ENCODE measurements at regions not wholly inside any gene's neighbourhood (a gene's known extent, or its start where the extent isn't known, plus 50 kb on each side); places are given as distances from the start of the nearest gene placed in this dataset.

GRCh38 chr5:10831419-10831818 lies 70.4 kb upstream of the DAP start:
- Histone ChIP-seq H3K4me2 (replicated peaks; ENCODE audit: low read depth, low read length, poor library complexity, severe bottlenecking) (no peak overlapping the region), H3K36me3 (replicated peaks in 1 of 2; ENCODE audit: control extremely low read depth in 1 of 2, control insufficient read depth in 1 of 2, extremely low read depth in 1 of 2, insufficient read depth in 2 of 2, low read length in 1 of 2) (no peaks in the 10 kb centered on the region), H3K79me2 (ENCODE audit: control insufficient read depth, insufficient read depth, low read length) (no peaks in the 10 kb centered on the region), H3K27ac (ENCODE audit: low read length in 2 of 2) (no peak overlapping the region), H3K4me3 (ENCODE audit: control extremely low read depth in 1 of 5, extremely low read depth in 1 of 5, insufficient read depth in 1 of 5, low read depth in 2 of 5, low read length in 4 of 5) (no peak overlapping the region), H3K9me3 (ENCODE audit: control extremely low read depth in 1 of 3, control insufficient read depth in 2 of 3, insufficient read depth in 1 of 3, low read length in 2 of 3) (no peaks in the 10 kb centered on the region), H3K4me1 (ENCODE audit: control insufficient read depth in 2 of 2, insufficient read depth in 2 of 2, low read length in 2 of 2) (peaks cover 2 to 7% of the 10 kb centered on the region in 2 donors), H4K20me1 (ENCODE audit: control insufficient read depth, insufficient read depth, low read length, poor library complexity, severe bottlenecking) (no peaks in the 10 kb centered on the region), H2AFZ (ENCODE audit: insufficient read depth, low read depth, low read length, poor library complexity, severe bottlenecking) (no peak overlapping the region), H3K9ac (ENCODE audit: low read length) (no peak overlapping the region), H3K27me3 (replicated peaks in 1 of 4; ENCODE audit: control extremely low read depth in 1 of 4, control insufficient read depth in 3 of 4, insufficient read depth in 4 of 4, low read length in 3 of 4) (no peaks in the 10 kb centered on the region)
- Mint-ChIP-seq H3K9me3 (ENCODE audit: insufficient read depth) (no peaks in the 10 kb centered on the region), H3K4me1 (peaks cover 8% of the 10 kb centered on the region), H3K4me3 (no peak overlapping the region), H3K27me3 (peaks cover 2% of the 10 kb centered on the region), H3K27ac (no peak overlapping the region)
- no peak for TF ChIP-seq EZH2 (IDR thresholded peaks at IDR 0.05; ENCODE audit: borderline replicate concordance, insufficient read depth, low read depth, low read length, poor library complexity, severe bottlenecking)
- TF ChIP-seq CTCF (IDR thresholded peaks at IDR 0.05) = no peak
- WGBS (ENCODE audit: insufficient coverage) = no CpG with 5 or more reads among the region's 7 CpGs
- no peak for ATAC-seq (ENCODE audit: low read depth)
- ChIA-PET CTCF (no interaction called here), POLR2A (no interaction called here)
- intact Hi-C loops (cut with micrococcal nuclease) = no loop called here
- DNase-seq = no peak

DNA sequence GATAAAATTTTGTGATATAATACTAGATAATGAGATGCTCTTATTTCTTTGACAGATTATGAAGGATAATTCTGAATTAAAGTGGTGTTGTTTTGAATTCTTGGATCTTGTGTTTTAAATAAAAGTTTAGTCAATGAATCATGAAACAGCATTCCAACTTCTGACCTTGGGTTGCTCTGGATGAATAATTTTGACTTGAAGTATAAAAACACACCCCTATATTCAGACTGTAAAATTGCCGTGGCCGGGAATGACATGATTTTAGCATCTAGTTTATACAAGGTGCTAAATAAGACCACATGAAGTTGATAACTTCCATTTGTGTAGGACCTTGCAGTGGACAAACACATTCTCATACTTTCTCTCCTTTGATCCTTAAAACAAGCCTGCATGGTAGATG lies 67.2 kb upstream of the DAP start:
- no peak overlapping the region for H3K27ac ChIP-seq (ENCODE audit: low read length in 2 of 2)
- H3K9me3 ChIP-seq (ENCODE audit: control extremely low read depth in 1 of 3, control insufficient read depth in 2 of 3, insufficient read depth in 1 of 3, low read length in 2 of 3) = peaks cover 0 to 6% (median 0%) of the 10 kb centered on the region in 3 donors
- no peak overlapping the region for H3K4me2 ChIP-seq (replicated peaks; ENCODE audit: low read depth, low read length, poor library complexity, severe bottlenecking)
- CTCF ChIA-PET = interaction anchor here (1.2 kb wide), 1 partner anchor 29 kb away, joined by 5 read pairs; no protein-coding TSS in a partner anchor
- no peaks in the 10 kb centered on the region for H3K36me3 ChIP-seq (replicated peaks in 1 of 2; ENCODE audit: control extremely low read depth in 1 of 2, control insufficient read depth in 1 of 2, extremely low read depth in 1 of 2, insufficient read depth in 2 of 2, low read length in 1 of 2)
- no peak overlapping the region for H3K4me3 Mint-ChIP-seq
- H3K79me2 ChIP-seq (ENCODE audit: control insufficient read depth, insufficient read depth, low read length) = no peaks in the 10 kb centered on the region
- no peak overlapping the region for H3K4me3 ChIP-seq (ENCODE audit: control extremely low read depth in 1 of 5, extremely low read depth in 1 of 5, insufficient read depth in 1 of 5, low read depth in 2 of 5, low read length in 4 of 5)
- WGBS (ENCODE audit: insufficient coverage) = no CpG with 5 or more reads among the region's 2 CpGs
- peaks cover 2% of the 10 kb centered on the region for H3K27me3 Mint-ChIP-seq
- no peak for DNase-seq
- H3K27ac Mint-ChIP-seq = no peak overlapping the region
- intact Hi-C loops (cut with micrococcal nuclease) = no loop called here
- no peak for ATAC-seq (ENCODE audit: low read depth)
- POLR2A ChIA-PET = no interaction called here
- no peak overlapping the region for H2AFZ ChIP-seq (ENCODE audit: insufficient read depth, low read depth, low read length, poor library complexity, severe bottlenecking)
- peaks cover 22% of the 10 kb centered on the region for H3K4me1 Mint-ChIP-seq
- no peaks in the 10 kb centered on the region for H3K27me3 ChIP-seq (replicated peaks in 1 of 4; ENCODE audit: control extremely low read depth in 1 of 4, control insufficient read depth in 3 of 4, insufficient read depth in 4 of 4, low read length in 3 of 4)
- no peak overlapping the region for H3K9ac ChIP-seq (ENCODE audit: low read length)
- TF ChIP-seq EZH2 (IDR thresholded peaks at IDR 0.05; ENCODE audit: borderline replicate concordance, insufficient read depth, low read depth, low read length, poor library complexity, severe bottlenecking) = no peak
- TF ChIP-seq CTCF (IDR thresholded peaks at IDR 0.05) = no peak
- H3K9me3 Mint-ChIP-seq (ENCODE audit: insufficient read depth) = no peaks in the 10 kb centered on the region
- H3K4me1 ChIP-seq (ENCODE audit: control insufficient read depth in 2 of 2, insufficient read depth in 2 of 2, low read length in 2 of 2) = peaks cover 8 to 21% of the 10 kb centered on the region in 2 donors
- H4K20me1 ChIP-seq (ENCODE audit: control insufficient read depth, insufficient read depth, low read length, poor library complexity, severe bottlenecking) = no peaks in the 10 kb centered on the region
